ENCODE measurements at regions not wholly inside any gene's neighbourhood (a gene's known extent, or its start where the extent isn't known, plus 50 kb on each side); places are given as distances from the start of the nearest gene placed in this dataset.

GRCh38 chr2:116580209-116580608, 1234.3 kb upstream of the DDX18 start:
- peaks cover 8% of the 10 kb centered on the region for H3K9me3 Mint-ChIP-seq
- no peak for DNase-seq
- intact Hi-C loops (cut with micrococcal nuclease), result no loop called here
- H3K27ac Mint-ChIP-seq, result no peak overlapping the region
- no peak overlapping the region for H3K4me3 Mint-ChIP-seq
- H3K36me3 Mint-ChIP-seq (ENCODE audit: low read depth), result no peaks in the 10 kb centered on the region
- ATAC-seq, result no peak
- H3K4me1 Mint-ChIP-seq (ENCODE audit: low read depth), result no peaks in the 10 kb centered on the region
- TF ChIP-seq CTCF (IDR thresholded peaks at IDR 0.05), result no peak
- no peaks in the 10 kb centered on the region for H3K27me3 Mint-ChIP-seq
- CTCF ChIA-PET, result interaction anchor here (1.1 kb wide), 1 partner anchor 17 kb away, joined by 3 read pairs; no protein-coding TSS in a partner anchor
- POLR2A ChIA-PET, result interaction anchor here (0.5 kb wide), 1 partner anchor 182 kb away, joined by 3 read pairs; no protein-coding TSS in a partner anchor

- ATAC-seq (no peak), DNase-seq (no peak)
- H3K27ac Mint-ChIP-seq, result no peak overlapping the region
- no peaks in the 10 kb centered on the region for H3K4me1 Mint-ChIP-seq (ENCODE audit: low read depth)
- CTCF ChIA-PET, result no interaction called here
- TF ChIP-seq CTCF (IDR thresholded peaks at IDR 0.05), result no peak
- H3K27me3 Mint-ChIP-seq, result no peaks in the 10 kb centered on the region
- H3K4me3 Mint-ChIP-seq, result no peak overlapping the region
- H3K36me3 Mint-ChIP-seq (ENCODE audit: low read depth), result no peaks in the 10 kb centered on the region
- intact Hi-C loops (cut with micrococcal nuclease), result no loop called here
- POLR2A ChIA-PET, result no interaction called here
- H3K9me3 Mint-ChIP-seq, result peaks cover 11% of the 10 kb centered on the region
These were observed 1231.6 kb upstream of the DDX18 start for GRCh38 chr2:116582850-116583249.

- no peaks in the 10 kb centered on the region for H3K36me3 Mint-ChIP-seq (ENCODE audit: low read depth)
- no peak for TF ChIP-seq CTCF (IDR thresholded peaks at IDR 0.05)
- H3K9me3 Mint-ChIP-seq, result peaks cover 12% of the 10 kb centered on the region
- H3K27me3 Mint-ChIP-seq, result no peaks in the 10 kb centered on the region
- DNase-seq (no peak), ATAC-seq (no peak)
- no peak overlapping the region for H3K4me3 Mint-ChIP-seq
- H3K4me1 Mint-ChIP-seq (ENCODE audit: low read depth), result no peaks in the 10 kb centered on the region
- POLR2A ChIA-PET, result no interaction called here
- intact Hi-C loops (cut with micrococcal nuclease), result no loop called here
- no peak overlapping the region for H3K27ac Mint-ChIP-seq
- CTCF ChIA-PET, result no interaction called here
These were observed 1228.7 kb upstream of the DDX18 start for GRCh38 chr2:116585669-116586327.

GRCh38 chr2:116586328-116586689, 1228.2 kb upstream of the DDX18 start:
- POLR2A ChIA-PET, result no interaction called here
- ATAC-seq (no peak), DNase-seq (no peak)
- H3K27ac Mint-ChIP-seq, result no peak overlapping the region
- H3K4me3 Mint-ChIP-seq, result no peak overlapping the region
- TF ChIP-seq CTCF (IDR thresholded peaks at IDR 0.05), result no peak
- no peaks in the 10 kb centered on the region for H3K27me3 Mint-ChIP-seq
- intact Hi-C loops (cut with micrococcal nuclease), result no loop called here
- CTCF ChIA-PET, result no interaction called here
- no peaks in the 10 kb centered on the region for H3K36me3 Mint-ChIP-seq (ENCODE audit: low read depth)
- H3K4me1 Mint-ChIP-seq (ENCODE audit: low read depth), result no peaks in the 10 kb centered on the region
- peaks cover 12% of the 10 kb centered on the region for H3K9me3 Mint-ChIP-seq
